ENCODE measurements at regions not wholly inside any gene's neighbourhood (a gene's known extent, or its start where the extent isn't known, plus 50 kb on each side); places are given as distances from the start of the nearest gene placed in this dataset.

GRCh38 chr18:22273101-22274039 lies 104.0 kb downstream of the GATA6 start:
- DNase-seq (no peak), ATAC-seq (ENCODE audit: poor library complexity) (no peak)
- intact Hi-C loops (cut with DNase I), result no loop called here

- ATAC-seq (ENCODE audit: poor library complexity), result no peak
- intact Hi-C loops (cut with DNase I), result no loop called here
- DNase-seq, result no peak
Measured at GRCh38 chr18:22272242-22272641, 102.9 kb downstream of the GATA6 start.

DNA sequence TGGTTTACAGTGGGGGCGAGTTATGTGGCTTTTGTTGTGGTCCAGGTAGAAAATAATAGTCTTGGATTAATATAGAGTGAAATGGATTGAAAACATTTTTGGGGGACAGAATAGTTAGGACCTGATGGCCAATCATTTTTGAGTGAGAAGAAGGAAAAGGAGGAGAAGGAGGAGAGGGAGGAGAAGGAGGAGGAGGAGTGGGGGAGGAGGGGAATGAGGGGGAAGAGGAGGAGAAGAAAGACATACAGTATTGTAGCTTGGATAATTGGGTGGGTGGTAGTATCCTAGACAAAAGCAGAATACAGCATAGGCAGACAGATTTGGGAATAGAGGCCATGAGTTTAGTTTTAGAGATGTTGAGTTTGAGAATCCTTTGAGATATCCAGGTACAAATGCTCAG lies 101.6 kb downstream of the GATA6 start:
- no peak for DNase-seq
- intact Hi-C loops (cut with DNase I), result no loop called here

DNA sequence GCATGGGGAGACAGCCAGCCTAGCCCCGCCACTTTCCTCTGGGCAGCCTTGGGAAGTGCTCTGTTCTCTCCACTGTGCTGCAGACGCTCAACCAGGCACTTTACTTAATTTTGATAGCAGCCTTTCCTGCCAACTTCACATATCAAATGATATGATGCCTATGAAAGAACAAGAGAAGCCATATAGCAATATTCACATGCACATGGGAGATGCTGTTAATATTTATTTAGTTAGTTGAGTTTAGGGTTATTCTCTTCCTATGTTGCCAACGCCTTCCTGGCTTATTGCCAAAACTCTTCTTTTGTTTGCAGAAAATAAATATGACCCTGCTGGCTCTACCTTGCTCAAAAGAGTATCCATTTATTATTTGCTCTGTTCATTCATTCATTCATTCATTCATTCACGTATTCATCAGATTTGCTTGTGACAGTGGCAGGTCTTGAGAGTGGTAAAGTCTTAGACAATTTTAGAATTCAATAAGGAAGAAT lies 99.3 kb downstream of the GATA6 start:
- intact Hi-C loops (cut with DNase I), result loop anchor here (5.0 kb wide), 2 partner anchors 79 to 96 kb away; no protein-coding TSS in a partner anchor
- ATAC-seq (ENCODE audit: poor library complexity) (peak; percentile 28), DNase-seq (no peak)

More for the DNA sequence above, 101.6 kb downstream of the GATA6 start:
- ATAC-seq (ENCODE audit: poor library complexity), result no peak

DNA sequence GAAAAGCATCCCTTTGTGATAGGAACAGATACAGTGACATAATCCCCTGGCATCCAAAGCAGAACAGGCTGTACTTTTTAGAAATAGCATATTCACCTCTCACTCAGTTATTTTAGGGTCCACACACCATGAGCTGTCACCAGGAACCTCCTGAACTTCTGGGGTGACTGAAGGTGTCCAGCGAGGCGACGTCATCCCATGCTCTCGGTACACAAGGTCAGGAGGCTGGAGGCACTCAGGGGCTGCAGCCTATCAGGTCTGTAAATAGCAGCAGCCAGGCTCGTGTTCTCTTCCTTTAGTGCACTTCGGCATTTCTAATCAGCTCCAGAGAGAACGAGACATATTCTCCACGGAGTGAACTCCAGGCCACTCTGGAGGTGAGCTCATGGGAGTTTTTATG lies 98.3 kb downstream of the GATA6 start:
- ATAC-seq (ENCODE audit: poor library complexity) (peak; percentile 88), DNase-seq (peak; percentile 85)
- intact Hi-C loops (cut with DNase I), result loop anchor here (5.0 kb wide), 2 partner anchors 80 to 95 kb away; no protein-coding TSS in a partner anchor

GRCh38 chr18:22267225-22267624 lies 97.8 kb downstream of the GATA6 start:
- peak; percentile 28 for ATAC-seq (ENCODE audit: poor library complexity)
- intact Hi-C loops (cut with DNase I), result loop anchor here (5.0 kb wide), 2 partner anchors 80 to 95 kb away; no protein-coding TSS in a partner anchor
- no peak for DNase-seq

GRCh38 chr18:22265838-22266237 lies 96.4 kb downstream of the GATA6 start:
- intact Hi-C loops (cut with DNase I), result loop anchor here (5.0 kb wide), 2 partner anchors 81 to 94 kb away; no protein-coding TSS in a partner anchor
- DNase-seq, result no peak
- ATAC-seq (ENCODE audit: poor library complexity), result no peak

DNA sequence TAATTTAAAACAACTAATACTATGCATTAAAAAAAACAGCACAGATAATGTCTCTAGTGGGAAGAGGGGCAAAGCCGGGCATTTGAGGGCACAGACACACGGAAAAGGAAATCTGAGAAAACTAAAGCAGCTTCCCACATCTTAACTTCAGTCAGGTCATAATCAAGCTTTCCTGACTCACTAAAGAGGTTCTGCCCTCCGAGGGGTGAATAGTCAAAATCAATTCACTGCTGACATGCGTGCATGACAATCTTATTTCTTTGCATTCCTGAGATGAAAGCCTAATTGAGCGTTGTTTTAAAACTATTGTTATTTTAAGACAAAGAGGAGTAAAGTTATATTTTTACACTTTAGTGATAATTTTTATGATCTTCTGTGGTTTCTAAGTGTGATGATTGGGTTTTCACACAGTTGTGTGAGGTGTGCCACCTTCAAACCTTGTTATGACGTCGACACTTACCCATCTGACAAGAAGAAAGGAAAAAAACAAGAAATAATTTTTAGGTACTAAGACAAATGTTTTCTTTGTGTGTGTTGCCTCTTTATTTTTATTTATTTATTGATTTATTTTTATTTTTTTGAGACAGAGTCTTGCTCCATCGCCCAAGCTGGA lies 90.9 kb downstream of the GATA6 start:
- intact Hi-C loops (cut with DNase I), result no loop called here
- DNase-seq (no peak), ATAC-seq (ENCODE audit: poor library complexity) (no peak)

DNA sequence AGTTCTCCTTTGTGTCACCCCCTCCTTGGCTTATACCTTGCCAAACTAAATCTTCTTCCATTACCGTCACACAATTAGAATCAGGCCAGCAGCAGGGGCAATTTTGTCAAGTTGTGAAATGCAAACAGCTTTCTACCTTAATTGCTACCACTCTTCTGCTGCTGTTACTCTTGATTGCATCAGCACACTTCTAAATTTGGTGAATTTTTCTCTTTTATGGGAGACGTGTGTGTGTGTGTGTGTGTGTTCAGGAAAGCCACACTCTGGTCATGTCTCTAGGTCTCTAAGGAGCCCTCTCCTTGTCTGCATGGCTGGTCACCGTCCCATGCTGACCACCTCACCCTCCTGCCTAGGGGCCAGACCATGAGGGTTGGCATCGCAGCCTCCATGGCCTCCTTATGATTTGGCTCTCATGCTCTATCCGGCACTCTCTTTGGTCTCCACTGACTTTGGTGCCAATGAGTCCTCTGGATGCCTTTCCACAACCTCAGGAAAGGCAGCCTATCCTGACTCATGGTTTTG lies 87.7 kb downstream of the GATA6 start:
- ATAC-seq (ENCODE audit: poor library complexity) (no peak), DNase-seq (no peak)
- intact Hi-C loops (cut with DNase I), result no loop called here

- no peak for DNase-seq
- ATAC-seq (ENCODE audit: poor library complexity), result no peak
- intact Hi-C loops (cut with DNase I), result no loop called here
Measured at GRCh38 chr18:22254088-22254487, 84.7 kb downstream of the GATA6 start.

- intact Hi-C loops (cut with DNase I), result no loop called here
- ATAC-seq (ENCODE audit: poor library complexity), result no peak
- no peak for DNase-seq
Measured at GRCh38 chr18:22253676-22254075, 84.3 kb downstream of the GATA6 start.

GRCh38 chr18:22253156-22253555 lies 83.8 kb downstream of the GATA6 start:
- DNase-seq (no peak), ATAC-seq (ENCODE audit: poor library complexity) (no peak)
- intact Hi-C loops (cut with DNase I), result no loop called here

All from Right ventricle myocardium superior (tissue), 1 donor.